ENCODE measurements at regions not wholly inside any gene's neighbourhood (a gene's known extent, or its start where the extent isn't known, plus 50 kb on each side); places are given as distances from the start of the nearest gene placed in this dataset.

- H3K9me3 ChIP-seq = no peaks in the 10 kb centered on the region
- Mint-ChIP-seq H3K9me3 (ENCODE audit: unreplicated experiment) (no peaks in the 10 kb centered on the region), H3K27me3 (ENCODE audit: insufficient read depth, unreplicated experiment) (peaks cover 5% of the 10 kb centered on the region), H3K27ac (ENCODE audit: unreplicated experiment) (no peak overlapping the region), H3K4me3 (ENCODE audit: unreplicated experiment) (no peak overlapping the region), H3K36me3 (ENCODE audit: insufficient read depth, unreplicated experiment) (no peaks in the 10 kb centered on the region), H3K4me1 (ENCODE audit: low read depth, unreplicated experiment) (no peaks in the 10 kb centered on the region)
- intact Hi-C loops (cut with micrococcal nuclease; ENCODE audit: unreplicated experiment) = loop anchor here (5.0 kb wide), 1 partner anchor 455 kb away; no protein-coding TSS in a partner anchor
- H3K36me3 ChIP-seq (ENCODE audit: control insufficient read depth, insufficient read depth, low read length) = no peaks in the 10 kb centered on the region
- ChIA-PET CTCF (no interaction called here), POLR2A (no interaction called here)
- TF ChIP-seq CTCF (IDR thresholded peaks at IDR 0.05; ENCODE audit: insufficient read depth in 1 of 2, low read depth in 1 of 2, low read length in 1 of 2, severe bottlenecking in 1 of 2, unreplicated experiment in 1 of 2) = no peak
- no peaks in the 10 kb centered on the region for H3K4me1 ChIP-seq
- DNase-seq = no peak
- no TSS peak for BruUV-seq (replicated peaks)
- no peaks in the 10 kb centered on the region for H3K27me3 ChIP-seq (replicated peaks; ENCODE audit: control insufficient read depth, insufficient read depth, low read length)
- no peak overlapping the region for H3K4me3 ChIP-seq (ENCODE audit: low read depth, low read length)
Measured at GRCh38 chr18:40937386-40937785, 1017.6 kb upstream of the PIK3C3 start.

- Mint-ChIP-seq H3K9me3 (ENCODE audit: unreplicated experiment) (no peaks in the 10 kb centered on the region), H3K27me3 (ENCODE audit: insufficient read depth, unreplicated experiment) (peaks cover 5% of the 10 kb centered on the region), H3K4me3 (ENCODE audit: unreplicated experiment) (no peak overlapping the region), H3K36me3 (ENCODE audit: insufficient read depth, unreplicated experiment) (no peaks in the 10 kb centered on the region), H3K27ac (ENCODE audit: unreplicated experiment) (no peak overlapping the region), H3K4me1 (ENCODE audit: low read depth, unreplicated experiment) (no peaks in the 10 kb centered on the region)
- intact Hi-C loops (cut with micrococcal nuclease; ENCODE audit: unreplicated experiment) = loop anchor here (5.0 kb wide), 1 partner anchor 457 kb away; no protein-coding TSS in a partner anchor
- no TSS peak for BruUV-seq (replicated peaks)
- H3K27me3 ChIP-seq (replicated peaks; ENCODE audit: control insufficient read depth, insufficient read depth, low read length) = no peaks in the 10 kb centered on the region
- no peak overlapping the region for H3K4me3 ChIP-seq (ENCODE audit: low read depth, low read length)
- no peaks in the 10 kb centered on the region for H3K36me3 ChIP-seq (ENCODE audit: control insufficient read depth, insufficient read depth, low read length)
- peak; percentile 26 to 27 for TF ChIP-seq CTCF (IDR thresholded peaks at IDR 0.05; ENCODE audit: insufficient read depth in 1 of 2, low read depth in 1 of 2, low read length in 1 of 2, severe bottlenecking in 1 of 2, unreplicated experiment in 1 of 2)
- no peaks in the 10 kb centered on the region for H3K4me1 ChIP-seq
- CTCF ChIA-PET = no interaction called here
- H3K9me3 ChIP-seq = no peaks in the 10 kb centered on the region
- POLR2A ChIA-PET = no interaction called here
- peak in 1 of 2 experiments; percentile 11 for DNase-seq
Measured at GRCh38 chr18:40935423-40935822, 1019.6 kb upstream of the PIK3C3 start.

- Mint-ChIP-seq H3K27ac (ENCODE audit: unreplicated experiment) (no peak overlapping the region), H3K36me3 (ENCODE audit: insufficient read depth, unreplicated experiment) (no peaks in the 10 kb centered on the region), H3K4me3 (ENCODE audit: unreplicated experiment) (no peak overlapping the region), H3K9me3 (ENCODE audit: unreplicated experiment) (no peaks in the 10 kb centered on the region), H3K4me1 (ENCODE audit: low read depth, unreplicated experiment) (no peaks in the 10 kb centered on the region), H3K27me3 (ENCODE audit: insufficient read depth, unreplicated experiment) (peaks cover 5% of the 10 kb centered on the region)
- intact Hi-C loops (cut with micrococcal nuclease; ENCODE audit: unreplicated experiment) = no loop called here
- Histone ChIP-seq H3K4me1 (no peaks in the 10 kb centered on the region), H3K36me3 (ENCODE audit: control insufficient read depth, insufficient read depth, low read length) (no peaks in the 10 kb centered on the region), H3K27me3 (replicated peaks; ENCODE audit: control insufficient read depth, insufficient read depth, low read length) (no peaks in the 10 kb centered on the region), H3K4me3 (ENCODE audit: low read depth, low read length) (no peak overlapping the region), H3K9me3 (no peaks in the 10 kb centered on the region)
- no TSS peak for BruUV-seq (replicated peaks)
- CTCF ChIA-PET = no interaction called here
- no peak for TF ChIP-seq CTCF (IDR thresholded peaks at IDR 0.05; ENCODE audit: insufficient read depth in 1 of 2, low read depth in 1 of 2, low read length in 1 of 2, severe bottlenecking in 1 of 2, unreplicated experiment in 1 of 2)
- DNase-seq = no peak
- POLR2A ChIA-PET = no interaction called here
Measured at GRCh38 chr18:40932862-40933261, 1022.2 kb upstream of the PIK3C3 start.

Measured in Caco-2 (cell line).